ENCODE measurements at regions not wholly inside any gene's neighbourhood (a gene's known extent, or its start where the extent isn't known, plus 50 kb on each side); places are given as distances from the start of the nearest gene placed in this dataset.

DNA sequence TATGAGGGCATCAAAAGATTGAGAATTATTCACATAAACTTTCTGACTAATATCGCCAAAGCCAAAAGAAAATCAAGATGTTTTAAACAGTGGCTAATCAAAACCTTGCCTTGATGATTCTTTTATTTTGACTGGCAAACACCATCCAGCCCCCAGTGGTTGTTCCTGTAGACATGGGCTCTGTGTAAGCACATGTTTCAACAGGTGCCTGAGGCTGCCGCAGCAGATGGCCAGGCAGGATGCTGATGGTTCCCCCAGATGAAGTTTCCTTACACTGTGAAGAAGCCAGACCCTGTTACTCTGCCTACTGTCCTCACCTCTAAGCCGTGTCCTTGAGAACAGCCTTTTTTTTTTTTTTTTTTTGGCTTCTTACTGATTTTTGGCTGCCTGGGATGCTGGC, 146.5 kb downstream of the RAB11FIP2 start:
- no peak for TF ChIP-seq CTCF (IDR thresholded peaks at IDR 0.05)
- H3K27ac ChIP-seq = no peak overlapping the region
- no peak for DNase-seq (ENCODE audit: low spot score)
- no peaks in the 10 kb centered on the region for H3K36me3 ChIP-seq
- H3K27me3 ChIP-seq = no peaks in the 10 kb centered on the region
- H3K4me3 ChIP-seq = no peak overlapping the region
- H3K9me3 ChIP-seq = no peaks in the 10 kb centered on the region
- no peaks in the 10 kb centered on the region for H3K4me1 ChIP-seq

- Histone ChIP-seq H3K27ac (no peak overlapping the region), H3K27me3 (no peaks in the 10 kb centered on the region), H3K36me3 (no peaks in the 10 kb centered on the region), H3K9me3 (no peaks in the 10 kb centered on the region), H3K4me3 (no peak overlapping the region), H3K4me1 (no peaks in the 10 kb centered on the region)
- TF ChIP-seq CTCF (IDR thresholded peaks at IDR 0.05) = no peak
- DNase-seq (ENCODE audit: low spot score) = no peak
Measured at GRCh38 chr10:117903854-117904253, 142.9 kb downstream of the RAB11FIP2 start.

DNA sequence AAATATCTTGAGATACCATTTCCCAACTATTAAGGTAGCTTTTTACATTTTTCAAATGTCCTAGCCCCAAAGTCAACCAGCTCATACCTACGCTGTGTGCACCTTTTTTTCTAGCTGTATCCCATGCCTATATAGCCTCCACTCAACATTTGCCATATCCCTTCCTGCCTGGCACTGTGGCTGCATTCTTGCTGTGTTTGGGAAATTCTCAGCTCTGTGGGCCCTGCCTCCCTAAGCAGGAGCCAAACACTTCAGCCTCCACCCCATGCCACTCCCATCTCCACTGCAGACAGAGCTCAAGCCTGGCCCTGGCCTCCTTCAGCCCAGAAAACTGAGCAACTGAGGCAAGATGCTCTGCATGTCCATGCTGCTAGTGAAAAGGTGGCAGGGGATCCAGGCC, 141.3 kb downstream of the RAB11FIP2 start:
- Histone ChIP-seq H3K4me1 (no peaks in the 10 kb centered on the region), H3K27ac (no peak overlapping the region), H3K4me3 (no peak overlapping the region), H3K27me3 (no peaks in the 10 kb centered on the region), H3K36me3 (no peaks in the 10 kb centered on the region), H3K9me3 (no peaks in the 10 kb centered on the region)
- TF ChIP-seq CTCF (IDR thresholded peaks at IDR 0.05) = no peak
- DNase-seq (ENCODE audit: low spot score) = no peak

GRCh38 chr10:117911684-117912083, 135.1 kb downstream of the RAB11FIP2 start:
- Histone ChIP-seq H3K9me3 (no peaks in the 10 kb centered on the region), H3K4me3 (no peak overlapping the region), H3K36me3 (no peaks in the 10 kb centered on the region), H3K4me1 (no peaks in the 10 kb centered on the region), H3K27ac (no peak overlapping the region), H3K27me3 (no peaks in the 10 kb centered on the region)
- no peak for TF ChIP-seq CTCF (IDR thresholded peaks at IDR 0.05)
- no peak for DNase-seq (ENCODE audit: low spot score)

GRCh38 chr10:117914334-117914733, 132.4 kb downstream of the RAB11FIP2 start:
- no peak overlapping the region for H3K4me3 ChIP-seq
- no peaks in the 10 kb centered on the region for H3K36me3 ChIP-seq
- TF ChIP-seq CTCF (IDR thresholded peaks at IDR 0.05) = no peak
- H3K27me3 ChIP-seq = no peaks in the 10 kb centered on the region
- no peak overlapping the region for H3K27ac ChIP-seq
- H3K4me1 ChIP-seq = no peaks in the 10 kb centered on the region
- DNase-seq (ENCODE audit: low spot score) = no peak
- H3K9me3 ChIP-seq = no peaks in the 10 kb centered on the region

DNA sequence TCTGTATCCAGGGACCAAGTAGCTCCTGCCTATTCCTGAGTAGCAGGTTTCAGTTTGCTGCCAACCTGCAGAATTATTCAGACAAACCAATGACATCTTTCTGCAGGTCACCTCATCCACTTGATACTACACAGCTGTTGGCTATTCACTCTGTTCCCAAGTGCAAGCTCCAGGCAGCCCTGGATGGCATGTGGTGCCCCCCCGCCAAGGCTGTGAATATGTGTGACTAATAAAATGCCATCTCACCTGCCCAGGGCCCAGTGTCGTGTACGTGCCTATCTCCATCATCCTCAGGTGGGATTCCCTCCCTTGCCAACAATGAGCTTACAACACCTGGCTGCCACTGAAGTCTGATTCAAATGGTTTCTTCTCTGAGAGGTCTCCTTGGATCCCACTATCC, 125.8 kb downstream of the RAB11FIP2 start:
- no peak overlapping the region for H3K27ac ChIP-seq
- no peak overlapping the region for H3K4me3 ChIP-seq
- H3K27me3 ChIP-seq = no peaks in the 10 kb centered on the region
- no peaks in the 10 kb centered on the region for H3K4me1 ChIP-seq
- no peaks in the 10 kb centered on the region for H3K36me3 ChIP-seq
- H3K9me3 ChIP-seq = no peaks in the 10 kb centered on the region
- no peak for DNase-seq (ENCODE audit: low spot score)
- no peak for TF ChIP-seq CTCF (IDR thresholded peaks at IDR 0.05)

All from right atrium auricular region (tissue), 2 donors.